ENCODE measurements at regions not wholly inside any gene's neighbourhood (a gene's known extent, or its start where the extent isn't known, plus 50 kb on each side); places are given as distances from the start of the nearest gene placed in this dataset.

GRCh38 chr7:159239028-159239427 is 94.4 kb upstream of the VIPR2 start:
- TF ChIP-seq CTCF (IDR thresholded peaks at IDR 0.05; ENCODE audit: low read depth, low read length, missing input control): no peak
- no peak for TF ChIP-seq GABPA (IDR thresholded peaks at IDR 0.05 in 1 of 2, conservative IDR thresholded peaks at IDR 0.05 in 1 of 2)
- TF ChIP-seq REST (IDR thresholded peaks at IDR 0.05): no peak
- TF ChIP-seq MAX (IDR thresholded peaks at IDR 0.05): no peak
- TF ChIP-seq TAF1 (conservative IDR thresholded peaks at IDR 0.05): no peak
- TF ChIP-seq RXRA (IDR thresholded peaks at IDR 0.05): no peak
- TF ChIP-seq YY1 (IDR thresholded peaks at IDR 0.05): no peak

Data from liver (tissue), 3 donors.